ENCODE measurements at regions not wholly inside any gene's neighbourhood (a gene's known extent, or its start where the extent isn't known, plus 50 kb on each side); places are given as distances from the start of the nearest gene placed in this dataset.
"Not testable (repeated sequence)": the region's sequence is repeated elsewhere in the genome, so short reads cannot be mapped to it uniquely, and the experiment has no call there.

- no peaks in the 10 kb centered on the region for H3K36me3 ChIP-seq (ENCODE audit: control insufficient read depth, insufficient read depth, low read length)
- no peak overlapping the region for H3K9ac ChIP-seq (ENCODE audit: low read depth, low read length)
- peaks cover 14% of the 10 kb centered on the region for H3K4me1 ChIP-seq (ENCODE audit: control insufficient read depth, insufficient read depth, low read length)
- H3K27me3 ChIP-seq (ENCODE audit: control insufficient read depth, insufficient read depth, low read length), result no peaks in the 10 kb centered on the region
- no peak overlapping the region for H3K4me3 ChIP-seq (ENCODE audit: low read depth, low read length)
- H3K9me3 ChIP-seq (ENCODE audit: control insufficient read depth, insufficient read depth, low read length), result peaks cover 4% of the 10 kb centered on the region; the same call in 1 of the 2 replicates
- no peak overlapping the region for H3K27ac ChIP-seq (ENCODE audit: low read depth, low read length)
Measured at GRCh38 chrX:14354521-14354920, 174.8 kb upstream of the GLRA2 start.

- H3K4me3 ChIP-seq (ENCODE audit: low read depth, low read length), result no peak overlapping the region
- peaks cover 4% of the 10 kb centered on the region; the same call in 1 of the 2 replicates for H3K9me3 ChIP-seq (ENCODE audit: control insufficient read depth, insufficient read depth, low read length)
- no peak overlapping the region for H3K9ac ChIP-seq (ENCODE audit: low read depth, low read length)
- H3K36me3 ChIP-seq (ENCODE audit: control insufficient read depth, insufficient read depth, low read length), result no peaks in the 10 kb centered on the region
- no peaks in the 10 kb centered on the region for H3K27me3 ChIP-seq (ENCODE audit: control insufficient read depth, insufficient read depth, low read length)
- H3K4me1 ChIP-seq (ENCODE audit: control insufficient read depth, insufficient read depth, low read length), result peaks cover 14% of the 10 kb centered on the region
- H3K27ac ChIP-seq (ENCODE audit: low read depth, low read length), result peak overlapping the region; percentile 71
Measured at GRCh38 chrX:14352511-14352910, 176.8 kb upstream of the GLRA2 start.

DNA sequence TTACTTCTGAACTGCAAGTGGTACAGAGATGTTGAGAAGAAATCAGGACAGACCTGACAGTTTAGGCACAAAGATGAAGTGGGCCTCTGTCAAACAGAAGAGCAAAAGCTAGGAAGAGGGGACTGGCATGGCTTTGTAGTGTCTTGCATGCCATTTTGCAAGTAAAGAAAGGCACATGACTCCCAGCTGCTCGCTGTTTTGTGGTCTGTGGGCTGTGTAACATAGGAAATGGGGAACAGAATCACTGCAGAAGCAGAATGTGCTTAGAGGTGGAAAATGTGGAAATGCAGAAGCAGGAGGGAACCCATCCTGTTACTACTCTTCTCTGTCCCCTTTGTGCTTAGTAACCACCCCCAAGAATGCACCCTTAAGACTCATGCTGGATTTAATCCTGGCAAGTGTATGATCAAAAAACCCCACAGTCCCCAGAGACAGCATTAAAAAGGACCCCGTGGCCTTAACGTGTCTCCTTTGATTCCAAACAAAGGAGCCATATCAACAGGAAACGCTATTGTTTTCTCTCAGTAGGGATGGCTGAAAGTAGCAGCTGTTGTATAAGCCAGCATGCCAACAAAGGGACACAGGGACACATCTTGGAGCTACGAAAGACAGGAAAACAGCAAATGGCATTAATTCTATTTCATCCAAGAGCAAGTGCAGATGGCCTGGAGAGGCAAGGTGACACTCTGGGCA, 177.6 kb upstream of the GLRA2 start:
- Histone ChIP-seq H3K9ac (ENCODE audit: low read depth, low read length) (no peak overlapping the region), H3K27ac (ENCODE audit: low read depth, low read length) (peak overlapping the region; percentile 74), H3K4me1 (ENCODE audit: control insufficient read depth, insufficient read depth, low read length) (peaks cover 14% of the 10 kb centered on the region), H3K27me3 (ENCODE audit: control insufficient read depth, insufficient read depth, low read length) (no peaks in the 10 kb centered on the region), H3K36me3 (ENCODE audit: control insufficient read depth, insufficient read depth, low read length) (no peaks in the 10 kb centered on the region), H3K9me3 (ENCODE audit: control insufficient read depth, insufficient read depth, low read length) (peaks cover 4% of the 10 kb centered on the region; the same call in 1 of the 2 replicates), H3K4me3 (ENCODE audit: low read depth, low read length) (no peak overlapping the region)

GRCh38 chrX:14347523-14347922, 181.8 kb upstream of the GLRA2 start:
- H3K4me1 ChIP-seq (ENCODE audit: control insufficient read depth, insufficient read depth, low read length), result peaks cover 14% of the 10 kb centered on the region
- H3K9me3 ChIP-seq (ENCODE audit: control insufficient read depth, insufficient read depth, low read length), result peaks cover 8% of the 10 kb centered on the region; the same call in 1 of the 2 replicates
- H3K36me3 ChIP-seq (ENCODE audit: control insufficient read depth, insufficient read depth, low read length), result no peaks in the 10 kb centered on the region
- H3K9ac ChIP-seq (ENCODE audit: low read depth, low read length), result no peak overlapping the region
- H3K27ac ChIP-seq (ENCODE audit: low read depth, low read length), result no peak overlapping the region
- no peak overlapping the region for H3K4me3 ChIP-seq (ENCODE audit: low read depth, low read length)
- H3K27me3 ChIP-seq (ENCODE audit: control insufficient read depth, insufficient read depth, low read length), result no peaks in the 10 kb centered on the region

DNA sequence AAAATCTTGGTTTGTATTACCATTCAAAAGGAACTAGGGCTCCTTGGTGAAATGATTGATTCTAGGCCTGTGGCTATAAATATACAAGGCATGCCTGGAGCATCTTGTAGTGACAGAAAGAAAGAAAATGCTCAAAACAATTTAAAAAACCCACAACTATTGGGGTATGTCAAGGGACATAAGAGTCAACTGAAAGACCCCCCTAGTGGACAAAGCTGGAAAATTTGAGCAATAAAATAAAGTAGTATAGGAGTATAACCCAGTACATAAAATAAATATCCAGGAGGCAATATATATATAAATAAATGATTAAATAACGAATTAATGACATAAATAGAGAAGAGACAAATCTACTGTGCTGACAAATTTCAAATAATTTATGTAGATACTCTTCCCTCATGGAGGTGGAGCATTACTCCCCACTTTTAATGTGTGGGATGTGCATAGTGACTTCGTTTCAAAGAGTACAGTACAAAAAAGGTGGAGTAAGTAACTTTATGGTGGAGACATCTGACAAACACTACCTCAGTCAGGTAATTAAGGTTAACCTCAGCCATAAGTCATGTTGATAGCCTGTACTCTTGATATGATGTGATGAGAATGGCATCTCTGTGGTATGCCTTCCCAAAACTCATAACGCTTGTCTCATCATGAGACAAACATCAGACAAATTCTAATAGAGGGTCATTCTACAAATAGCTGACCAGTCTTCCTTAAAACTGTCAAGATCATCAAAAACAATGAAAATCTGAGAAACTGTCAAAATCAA, 185.0 kb upstream of the GLRA2 start:
- H3K9ac ChIP-seq (ENCODE audit: low read depth, low read length), result no peak overlapping the region
- H3K27ac ChIP-seq (ENCODE audit: low read depth, low read length), result no peak overlapping the region

DNA sequence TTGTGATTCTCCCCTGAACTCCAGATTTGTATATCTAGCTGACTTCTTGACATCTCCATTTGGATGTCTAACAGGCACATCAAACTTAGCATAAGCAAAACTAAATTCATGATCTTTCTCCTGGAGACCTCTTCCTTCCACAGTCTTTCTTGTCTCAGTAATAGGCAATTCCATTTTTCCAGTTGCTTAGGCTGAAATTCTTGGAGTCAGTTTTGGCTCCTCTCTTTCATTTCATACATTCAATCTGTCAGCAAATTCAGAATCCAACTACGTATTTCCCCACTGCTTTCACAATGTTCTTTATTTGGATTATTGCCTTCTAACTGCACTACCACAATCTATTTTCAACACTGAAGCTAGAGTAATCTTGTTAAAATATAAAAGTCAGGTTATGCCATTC, 219.9 kb upstream of the GLRA2 start:
- no peak overlapping the region for H3K27ac ChIP-seq (ENCODE audit: low read depth, low read length)
- H3K9me3 ChIP-seq (ENCODE audit: control insufficient read depth, insufficient read depth, low read length), result no peaks in the 10 kb centered on the region
- no peak overlapping the region for H3K9ac ChIP-seq (ENCODE audit: low read depth, low read length)
- H3K36me3 ChIP-seq (ENCODE audit: control insufficient read depth, insufficient read depth, low read length), result no peaks in the 10 kb centered on the region
- H3K4me1 ChIP-seq (ENCODE audit: control insufficient read depth, insufficient read depth, low read length), result no peaks in the 10 kb centered on the region
- H3K27me3 ChIP-seq (ENCODE audit: control insufficient read depth, insufficient read depth, low read length), result no peaks in the 10 kb centered on the region
- no peak overlapping the region for H3K4me3 ChIP-seq (ENCODE audit: low read depth, low read length)

More for the DNA sequence above, 185.0 kb upstream of the GLRA2 start:
- Histone ChIP-seq H3K27me3 (ENCODE audit: control insufficient read depth, insufficient read depth, low read length) (no peaks in the 10 kb centered on the region), H3K36me3 (ENCODE audit: control insufficient read depth, insufficient read depth, low read length) (no peaks in the 10 kb centered on the region), H3K4me3 (ENCODE audit: low read depth, low read length) (no peak overlapping the region), H3K4me1 (ENCODE audit: control insufficient read depth, insufficient read depth, low read length) (no peaks in the 10 kb centered on the region), H3K9me3 (ENCODE audit: control insufficient read depth, insufficient read depth, low read length) (peaks cover 4% of the 10 kb centered on the region; the same call in 1 of the 2 replicates)

DNA sequence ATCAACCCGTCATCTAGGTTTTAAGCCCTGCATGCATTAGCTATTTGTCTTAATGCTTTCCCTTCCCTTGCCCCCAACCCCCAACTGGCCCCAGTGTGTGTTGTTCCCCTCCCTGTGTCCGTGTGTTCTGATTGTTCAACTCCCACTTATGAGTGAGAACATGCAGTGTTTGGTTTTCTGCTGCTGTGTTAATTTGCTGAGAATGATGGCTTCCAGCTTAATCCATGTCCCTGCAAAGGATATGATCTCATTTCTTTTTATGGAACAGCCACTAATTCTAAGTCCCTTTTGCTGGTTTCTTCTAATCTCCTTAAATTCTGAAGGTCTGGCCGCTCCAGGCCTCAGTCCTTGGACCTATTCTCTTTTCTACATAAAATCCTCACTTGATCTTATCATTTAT, 220.4 kb upstream of the GLRA2 start:
- H3K4me1 ChIP-seq (ENCODE audit: control insufficient read depth, insufficient read depth, low read length); H3K36me3 ChIP-seq (ENCODE audit: control insufficient read depth, insufficient read depth, low read length); H3K27me3 ChIP-seq (ENCODE audit: control insufficient read depth, insufficient read depth, low read length); H3K27ac ChIP-seq (ENCODE audit: low read depth, low read length); H3K9ac ChIP-seq (ENCODE audit: low read depth, low read length); H3K4me3 ChIP-seq (ENCODE audit: low read depth, low read length); H3K9me3 ChIP-seq (ENCODE audit: control insufficient read depth, insufficient read depth, low read length): not testable (repeated sequence)

GRCh38 chrX:14303891-14304290, 225.4 kb upstream of the GLRA2 start:
- no peaks in the 10 kb centered on the region for H3K9me3 ChIP-seq (ENCODE audit: control insufficient read depth, insufficient read depth, low read length)
- no peaks in the 10 kb centered on the region for H3K4me1 ChIP-seq (ENCODE audit: control insufficient read depth, insufficient read depth, low read length)
- H3K4me3 ChIP-seq (ENCODE audit: low read depth, low read length), result no peak overlapping the region
- H3K27ac ChIP-seq (ENCODE audit: low read depth, low read length), result no peak overlapping the region
- no peaks in the 10 kb centered on the region for H3K27me3 ChIP-seq (ENCODE audit: control insufficient read depth, insufficient read depth, low read length)
- H3K36me3 ChIP-seq (ENCODE audit: control insufficient read depth, insufficient read depth, low read length), result no peaks in the 10 kb centered on the region
- H3K9ac ChIP-seq (ENCODE audit: low read depth, low read length), result no peak overlapping the region

DNA sequence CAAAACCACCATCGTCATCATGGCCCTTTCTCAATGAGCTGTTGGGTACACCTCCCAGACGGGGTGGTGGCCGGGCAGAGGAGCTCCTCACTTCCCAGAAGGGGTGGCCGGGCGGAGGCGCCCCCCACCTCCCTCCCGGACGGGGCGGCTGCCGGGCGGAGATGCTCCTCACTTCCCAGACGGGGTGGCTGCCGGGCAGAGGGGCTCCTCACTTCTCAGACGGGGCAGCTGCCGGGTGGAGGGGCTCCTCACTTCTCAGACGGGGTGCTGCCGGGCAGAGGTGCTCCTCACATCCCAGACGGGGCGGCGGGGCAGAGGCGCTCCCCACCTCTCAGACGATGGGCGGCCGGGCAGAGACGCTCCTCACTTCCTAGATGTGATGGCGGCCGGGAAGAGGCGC, 226.8 kb upstream of the GLRA2 start:
- not testable (repeated sequence) for H3K27me3 ChIP-seq (ENCODE audit: control insufficient read depth, insufficient read depth, low read length); H3K9ac ChIP-seq (ENCODE audit: low read depth, low read length); H3K9me3 ChIP-seq (ENCODE audit: control insufficient read depth, insufficient read depth, low read length); H3K4me3 ChIP-seq (ENCODE audit: low read depth, low read length); H3K27ac ChIP-seq (ENCODE audit: low read depth, low read length); H3K36me3 ChIP-seq (ENCODE audit: control insufficient read depth, insufficient read depth, low read length); H3K4me1 ChIP-seq (ENCODE audit: control insufficient read depth, insufficient read depth, low read length)

DNA sequence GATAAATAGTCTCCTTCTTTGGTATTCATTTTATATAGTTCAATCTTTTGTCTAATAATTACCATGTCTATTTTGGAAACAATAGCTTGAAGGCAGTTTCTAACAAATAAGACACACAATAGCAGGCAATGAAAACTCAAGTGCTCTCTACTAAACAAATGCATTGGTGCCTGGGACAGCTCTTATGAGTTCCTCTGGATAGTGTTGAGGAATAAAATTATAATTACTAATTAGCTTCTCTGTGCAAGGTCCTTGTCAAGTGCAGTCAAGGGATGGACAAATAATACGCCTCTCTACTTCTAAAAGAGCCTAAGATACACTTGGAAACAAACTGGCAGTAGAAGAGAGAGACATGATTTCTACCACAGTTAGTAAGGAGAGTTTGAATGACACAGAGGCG, 229.0 kb upstream of the GLRA2 start:
- Histone ChIP-seq H3K9me3 (ENCODE audit: control insufficient read depth, insufficient read depth, low read length) (no peaks in the 10 kb centered on the region), H3K4me3 (ENCODE audit: low read depth, low read length) (no peak overlapping the region), H3K27ac (ENCODE audit: low read depth, low read length) (no peak overlapping the region), H3K9ac (ENCODE audit: low read depth, low read length) (no peak overlapping the region), H3K4me1 (ENCODE audit: control insufficient read depth, insufficient read depth, low read length) (no peaks in the 10 kb centered on the region), H3K27me3 (ENCODE audit: control insufficient read depth, insufficient read depth, low read length) (0 out of 2 replicates have a peak, but pooled peaks cover 4% of the 10 kb centered on the region), H3K36me3 (ENCODE audit: control insufficient read depth, insufficient read depth, low read length) (no peaks in the 10 kb centered on the region)

DNA sequence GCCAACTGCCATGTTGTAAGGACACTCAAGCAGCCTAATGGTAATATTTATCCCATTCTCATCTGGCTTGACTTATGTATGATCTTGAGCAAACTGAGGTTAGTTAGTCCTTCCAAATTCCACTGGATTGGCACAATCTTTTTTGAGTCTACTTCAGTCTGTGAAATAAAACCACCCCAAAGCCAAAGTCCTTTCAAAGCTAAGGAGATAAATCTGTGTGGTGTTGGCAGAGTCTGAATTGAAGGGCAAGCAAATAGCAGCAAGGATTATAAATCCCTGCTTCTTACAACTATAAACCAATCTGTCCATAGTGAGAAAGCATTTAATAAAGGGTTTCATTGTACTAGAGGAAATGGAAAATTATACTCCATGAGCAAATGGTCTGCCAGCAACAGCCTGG, 233.9 kb upstream of the GLRA2 start:
- H3K36me3 ChIP-seq (ENCODE audit: control insufficient read depth, insufficient read depth, low read length), result no peaks in the 10 kb centered on the region
- no peak overlapping the region for H3K27ac ChIP-seq (ENCODE audit: low read depth, low read length)
- no peaks in the 10 kb centered on the region for H3K9me3 ChIP-seq (ENCODE audit: control insufficient read depth, insufficient read depth, low read length)
- 0 out of 2 replicates have a peak, but pooled peaks cover 4% of the 10 kb centered on the region for H3K27me3 ChIP-seq (ENCODE audit: control insufficient read depth, insufficient read depth, low read length)
- no peaks in the 10 kb centered on the region for H3K4me1 ChIP-seq (ENCODE audit: control insufficient read depth, insufficient read depth, low read length)
- no peak overlapping the region for H3K4me3 ChIP-seq (ENCODE audit: low read depth, low read length)
- H3K9ac ChIP-seq (ENCODE audit: low read depth, low read length), result no peak overlapping the region
